SH-SY5Y (cell line): ENCODE measurements at regions not wholly inside any gene's neighbourhood (a gene's known extent, or its start where the extent isn't known, plus 50 kb on each side); places are given as distances from the start of the nearest gene placed in this dataset.

Experiments used
- GATA2 ChIP-seq: IDR thresholded peaks from 2 replicates; pipeline ENCODE4 v1.6.1; 2011; ENCODE audit warnings: mild to moderate bottlenecking, low read depth, low read length
- GATA3 ChIP-seq: IDR thresholded peaks from 2 replicates; pipeline ENCODE4 v1.6.1; 2011; ENCODE audit warnings: low read depth, mild to moderate bottlenecking, low read length, moderate library complexity

GRCh38 chr21:16797966-16798365 is 714.9 kb upstream of the CXADR start:
- TF ChIP-seq GATA3 (no peak), GATA2 (no peak)
